WTC11 (cell line): ENCODE measurements at regions not wholly inside any gene's neighbourhood (a gene's known extent, or its start where the extent isn't known, plus 50 kb on each side); places are given as distances from the start of the nearest gene placed in this dataset.

Source experiments
- ATAC-seq: fragments of 200-7000 bp; cut with Tn5 transposase; 2 replicates; pipeline ENCODE4 v1.10.0; 2021; ENCODE audit warnings: mild to moderate bottlenecking, moderate library complexity
- CTCF ChIA-PET: fragments of 300-600 bp; sonication (Branson Sonifier 250); formaldehyde crosslinking; loops from one replicate; lab custom pipeline; 2021; ENCODE audit warnings: antibody characterized with exemption; lab: Charles Lee
- POLR2A ChIA-PET: fragments of 350-600 bp; sonication (Branson Sonifier 250); formaldehyde crosslinking; loops from one replicate; lab custom pipeline; 2021; ENCODE audit warnings: antibody characterized with exemption; lab: Charles Lee
- DNase-seq: peaks from one replicate; pipeline ENCODE4 v3.0.0; 2021; ENCODE audit warnings: low spot score
- H3K27ac Mint-ChIP-seq: 2 replicates; pipeline ENCODE4 v1.8.0; 2021; ENCODE audit warnings: mixed read lengths
- H3K27me3 Mint-ChIP-seq: 2 replicates; pipeline ENCODE4 v1.8.0; 2021; ENCODE audit warnings: low read depth, mild to moderate bottlenecking, moderate library complexity, mixed read lengths
- H3K36me3 Mint-ChIP-seq: 2 replicates; pipeline ENCODE4 v1.8.0; 2021; ENCODE audit warnings: mixed read lengths
- H3K4me1 Mint-ChIP-seq: 2 replicates; pipeline ENCODE4 v1.8.0; 2022; ENCODE audit warnings: mixed read lengths
- H3K4me3 Mint-ChIP-seq: 2 replicates; pipeline ENCODE4 v1.8.0; 2021; ENCODE audit warnings: mild to moderate bottlenecking, moderate library complexity, mixed read lengths
- H3K9me3 Mint-ChIP-seq: 2 replicates; pipeline ENCODE4 v1.8.0; 2021; ENCODE audit warnings: mixed read lengths
- CREM ChIP-seq: sonication (generic); formaldehyde crosslinking; IDR thresholded peaks from 2 replicates; pipeline ENCODE4 v1.8.1; 2022; ENCODE audit warnings: mild to moderate bottlenecking, missing genetic modification reagents, moderate library complexity
- ELF4 ChIP-seq: sonication (generic); formaldehyde crosslinking; IDR thresholded peaks from 2 replicates; pipeline ENCODE4 v1.8.1; 2022; ENCODE audit warnings: low read depth, mild to moderate bottlenecking, moderate library complexity, missing genetic modification reagents
- EMX1 ChIP-seq: fragments of 250-450 bp; sonication (Bioruptor Pico); IDR thresholded peaks from 2 replicates; pipeline ENCODE4 v1.8.0; 2021; ENCODE audit warnings: mild to moderate bottlenecking
- ETV6 ChIP-seq: sonication (generic); formaldehyde crosslinking; IDR thresholded peaks from 2 replicates; pipeline ENCODE4 v1.8.1; 2022; ENCODE audit warnings: mild to moderate bottlenecking, missing genetic modification reagents
- FOXJ3 ChIP-seq: sonication (generic); formaldehyde crosslinking; IDR thresholded peaks from 2 replicates; pipeline ENCODE4 v1.9.0; 2021; ENCODE audit warnings: missing genetic modification reagents, mild to moderate bottlenecking, borderline replicate concordance
- FOXP1 ChIP-seq: sonication (generic); formaldehyde crosslinking; IDR thresholded peaks from 2 replicates; pipeline ENCODE4 v1.8.0; 2022; ENCODE audit warnings: missing genetic modification reagents, mild to moderate bottlenecking, moderate library complexity, borderline replicate concordance
- GTF2I ChIP-seq: fragments of 250-450 bp; sonication (Bioruptor Pico); conservative IDR thresholded peaks from 2 replicates; pipeline ENCODE4 v1.4.0; 2021; ENCODE audit warnings: mild to moderate bottlenecking
- HMGA2 ChIP-seq: fragments of 250-450 bp; sonication (Bioruptor Pico); IDR thresholded peaks from 2 replicates; pipeline ENCODE4 v1.4.0; 2021; ENCODE audit warnings: mild to moderate bottlenecking, moderate library complexity
- NFE2L1 ChIP-seq: sonication (generic); formaldehyde crosslinking; IDR thresholded peaks from 2 replicates; pipeline ENCODE4 v1.8.1; 2023; ENCODE audit warnings: missing genetic modification reagents
- NFYB ChIP-seq: sonication (generic); formaldehyde crosslinking; conservative IDR thresholded peaks from 2 replicates; pipeline ENCODE4 v1.8.0; 2022; ENCODE audit warnings: low read depth, missing genetic modification reagents
- NR2C2 ChIP-seq: sonication (generic); formaldehyde crosslinking; IDR thresholded peaks from 2 replicates; pipeline ENCODE4 v1.8.0; 2022; ENCODE audit warnings: mild to moderate bottlenecking, missing genetic modification reagents
- SMAD4 ChIP-seq: sonication (generic); formaldehyde crosslinking; IDR thresholded peaks from 2 replicates; pipeline ENCODE4 v1.8.0; 2022; ENCODE audit warnings: mild to moderate bottlenecking, missing genetic modification reagents
- SP1 ChIP-seq: sonication (generic); formaldehyde crosslinking; conservative IDR thresholded peaks from 2 replicates; pipeline ENCODE4 v1.8.1; 2022; ENCODE audit warnings: missing genetic modification reagents
- ZNF219 ChIP-seq: sonication (generic); formaldehyde crosslinking; IDR thresholded peaks from 2 replicates; pipeline ENCODE4 v1.8.0; 2023; ENCODE audit warnings: missing genetic modification reagents, mild to moderate bottlenecking, borderline replicate concordance
- ZNF396 ChIP-seq: fragments of 250-450 bp; sonication (Bioruptor Pico); IDR thresholded peaks from 2 replicates; pipeline ENCODE4 v1.8.0; 2021; ENCODE audit warnings: mild to moderate bottlenecking, moderate library complexity, borderline replicate concordance
- ZNF416 ChIP-seq: fragments of 250-450 bp; sonication (Bioruptor Pico); IDR thresholded peaks from 2 replicates; pipeline ENCODE4 v1.9.0; 2021; ENCODE audit warnings: mild to moderate bottlenecking, inconsistent platforms
- ZNF423 ChIP-seq: fragments of 250-450 bp; sonication (Bioruptor Pico); IDR thresholded peaks from 2 replicates; pipeline ENCODE4 v2.1.2; 2022; ENCODE audit warnings: mild to moderate bottlenecking, moderate library complexity
- TF ChIP-seq, protein P1 (sequence below): fragments of 250-450 bp; sonication (Bioruptor Pico); IDR thresholded peaks from 2 replicates; pipeline ENCODE4 v1.9.0; 2021; ENCODE audit warnings: mild to moderate bottlenecking
- TF ChIP-seq, protein P2 (sequence below): sonication (generic); formaldehyde crosslinking; IDR thresholded peaks from 2 replicates; pipeline ENCODE4 v1.8.1; 2023; ENCODE audit warnings: mild to moderate bottlenecking, missing genetic modification reagents, moderate library complexity
- TF ChIP-seq, protein P3 (sequence below): sonication (generic); formaldehyde crosslinking; IDR thresholded peaks from 2 replicates; pipeline ENCODE4 v1.8.1; 2022; ENCODE audit warnings: low read depth, mild to moderate bottlenecking, moderate library complexity, missing genetic modification reagents, borderline replicate concordance
- TF ChIP-seq, protein P4 (sequence below): sonication (generic); formaldehyde crosslinking; IDR thresholded peaks from 2 replicates; pipeline ENCODE4 v1.8.1; 2022; ENCODE audit warnings: mild to moderate bottlenecking, missing genetic modification reagents, moderate library complexity, borderline replicate concordance
- TF ChIP-seq, protein P5 (sequence below): sonication (generic); formaldehyde crosslinking; IDR thresholded peaks from 2 replicates; pipeline ENCODE4 v1.8.0; 2023; ENCODE audit warnings: mild to moderate bottlenecking, missing genetic modification reagents
- TF ChIP-seq, protein P6 (sequence below): fragments of 250-450 bp; sonication (Bioruptor Pico); IDR thresholded peaks from 2 replicates; pipeline ENCODE4 v2.1.2; 2022; ENCODE audit warnings: mild to moderate bottlenecking, moderate library complexity

DNA sequence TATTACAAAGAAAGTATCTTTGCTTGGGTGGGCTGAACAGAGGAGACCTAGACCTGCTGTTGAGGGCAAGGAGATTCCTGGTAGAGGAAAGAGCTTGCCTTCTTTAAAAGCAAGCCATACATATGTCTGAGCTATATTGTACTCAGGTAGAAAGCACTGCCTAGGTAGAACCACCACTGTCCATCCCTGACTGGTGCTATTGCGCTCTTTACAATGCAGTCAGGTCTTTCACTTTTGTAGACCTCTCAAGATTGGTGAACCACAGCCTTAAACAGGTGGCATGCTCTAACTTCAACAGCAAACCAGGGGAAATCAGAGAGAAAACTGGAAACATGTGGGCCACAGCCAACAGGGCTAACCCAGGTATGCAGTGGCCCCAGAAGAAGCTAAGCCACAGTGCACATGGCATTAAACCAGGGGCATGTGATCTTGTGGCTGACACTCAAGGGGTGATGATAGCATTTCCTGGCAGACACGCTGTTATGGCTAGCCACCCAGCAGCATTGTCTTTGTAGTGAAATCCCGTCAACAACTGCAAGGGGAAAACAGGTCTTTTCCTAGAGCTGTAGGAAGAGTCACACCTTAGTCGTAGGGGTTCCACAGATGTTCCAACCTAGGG is 253.9 kb upstream of the PCSK5 start:
- no peak overlapping the region for H3K4me3 Mint-ChIP-seq
- no peak for ATAC-seq
- no peaks in the 10 kb centered on the region for H3K27me3 Mint-ChIP-seq
- no peaks in the 10 kb centered on the region for H3K36me3 Mint-ChIP-seq
- no peak for TF ChIP-seq FOXJ3 (CRISPR knock-in tag)
- no peak for TF ChIP-seq NR2C2
- no peak for TF ChIP-seq ZNF416 (CRISPR knock-in tag)
- TF ChIP-seq NFE2L1 (CRISPR knock-in tag) = no peak
- TF ChIP-seq, protein P1, sequence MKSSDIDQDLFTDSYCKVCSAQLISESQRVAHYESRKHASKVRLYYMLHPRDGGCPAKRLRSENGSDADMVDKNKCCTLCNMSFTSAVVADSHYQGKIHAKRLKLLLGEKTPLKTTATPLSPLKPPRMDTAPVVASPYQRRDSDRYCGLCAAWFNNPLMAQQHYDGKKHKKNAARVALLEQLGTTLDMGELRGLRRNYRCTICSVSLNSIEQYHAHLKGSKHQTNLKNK (CRISPR knock-in tag) = no peak
- DNase-seq = no peak
- H3K9me3 Mint-ChIP-seq = no peaks in the 10 kb centered on the region
- H3K27ac Mint-ChIP-seq = no peak overlapping the region
- peaks cover 15% of the 10 kb centered on the region for H3K4me1 Mint-ChIP-seq
- ChIA-PET POLR2A (interaction anchor here (1.0 kb wide), 1 partner anchor 9 kb away, joined by 4 read pairs; no protein-coding TSS in a partner anchor), CTCF (interaction anchor here (0.8 kb wide), 1 partner anchor 451 kb away, joined by 3 read pairs; no protein-coding TSS in a partner anchor)

DNA sequence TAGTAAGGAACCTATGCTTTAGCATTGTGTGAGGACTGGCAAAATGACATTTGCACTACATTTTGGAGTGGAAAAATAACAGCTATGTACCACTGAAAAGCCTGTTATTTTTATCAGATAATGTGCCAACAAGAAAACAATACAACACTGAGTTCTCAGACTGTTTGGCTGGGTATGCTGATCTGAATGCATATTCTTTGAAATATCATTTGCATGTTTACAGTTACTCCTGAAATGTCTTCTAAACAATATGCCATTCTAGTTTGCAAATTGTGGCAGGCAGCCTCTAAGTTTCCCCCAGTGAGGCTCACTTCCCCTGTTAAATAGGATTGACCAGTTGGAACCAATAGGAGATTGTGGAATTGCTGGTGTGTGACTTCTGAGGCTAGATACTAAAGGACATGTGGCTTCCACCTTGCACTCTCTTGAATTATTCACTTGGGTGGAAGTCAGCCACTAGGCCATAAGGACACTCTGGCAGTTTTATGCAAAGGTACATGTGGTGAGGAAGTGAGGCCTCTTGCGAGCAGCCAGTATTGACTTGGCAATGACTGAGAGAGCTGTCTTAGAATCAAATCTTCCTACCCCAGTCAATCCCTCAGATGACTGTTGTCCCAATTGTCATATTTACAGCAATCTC is 250.4 kb upstream of the PCSK5 start:
- CTCF ChIA-PET = no interaction called here
- no peaks in the 10 kb centered on the region; the same call in 1 of the 2 replicates for H3K27me3 Mint-ChIP-seq
- peaks cover 15% of the 10 kb centered on the region for H3K4me1 Mint-ChIP-seq
- H3K4me3 Mint-ChIP-seq = no peak overlapping the region
- POLR2A ChIA-PET = no interaction called here
- peak; percentile 50; the same call in 1 of the 2 replicates for ATAC-seq
- H3K9me3 Mint-ChIP-seq = no peaks in the 10 kb centered on the region
- TF ChIP-seq ZNF396 (CRISPR knock-in tag) = no peak
- TF ChIP-seq ELF4 (CRISPR knock-in tag) = no peak
- no peaks in the 10 kb centered on the region for H3K36me3 Mint-ChIP-seq
- H3K27ac Mint-ChIP-seq = no peak overlapping the region
- DNase-seq = no peak

DNA sequence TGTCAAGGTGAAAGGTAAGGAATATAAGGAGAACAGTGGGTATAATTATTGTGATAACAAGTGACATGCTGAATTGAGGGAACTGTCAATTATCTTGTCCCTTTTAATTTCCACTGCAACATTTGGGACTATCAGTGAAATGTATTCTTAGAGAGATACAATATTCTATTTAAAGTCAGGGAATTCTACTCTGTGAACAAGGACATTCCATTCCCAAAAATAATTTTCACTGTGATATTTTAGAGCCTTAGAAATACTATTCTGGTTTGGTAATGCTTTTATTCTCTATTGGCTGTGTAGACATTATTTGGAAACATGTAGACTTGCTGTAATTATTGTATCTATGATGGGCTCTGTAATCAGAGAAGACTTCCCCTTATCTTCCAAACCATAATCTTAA is 248.0 kb upstream of the PCSK5 start:
- ATAC-seq = no peak

More for the DNA sequence above, 248.0 kb upstream of the PCSK5 start:
- Mint-ChIP-seq H3K4me1 (peaks cover 15% of the 10 kb centered on the region), H3K27me3 (no peaks in the 10 kb centered on the region; the same call in 1 of the 2 replicates), H3K9me3 (no peaks in the 10 kb centered on the region), H3K4me3 (no peak overlapping the region), H3K36me3 (no peaks in the 10 kb centered on the region), H3K27ac (no peak overlapping the region)
- ChIA-PET CTCF (no interaction called here), POLR2A (no interaction called here)
- no peak for DNase-seq
- TF ChIP-seq, protein P1 (CRISPR knock-in tag) = no peak
- TF ChIP-seq CREM (CRISPR knock-in tag) (no peak), ZNF396 (CRISPR knock-in tag) (no peak), HMGA2 (no peak), EMX1 (CRISPR knock-in tag) (no peak), ZNF423 (no peak), GTF2I (CRISPR knock-in tag) (no peak), FOXP1 (CRISPR knock-in tag) (no peak), ETV6 (CRISPR knock-in tag) (no peak), ZNF219 (CRISPR knock-in tag) (no peak), SP1 (no peak), SMAD4 (CRISPR knock-in tag) (no peak), NFYB (no peak)
- TF ChIP-seq, protein P2, sequence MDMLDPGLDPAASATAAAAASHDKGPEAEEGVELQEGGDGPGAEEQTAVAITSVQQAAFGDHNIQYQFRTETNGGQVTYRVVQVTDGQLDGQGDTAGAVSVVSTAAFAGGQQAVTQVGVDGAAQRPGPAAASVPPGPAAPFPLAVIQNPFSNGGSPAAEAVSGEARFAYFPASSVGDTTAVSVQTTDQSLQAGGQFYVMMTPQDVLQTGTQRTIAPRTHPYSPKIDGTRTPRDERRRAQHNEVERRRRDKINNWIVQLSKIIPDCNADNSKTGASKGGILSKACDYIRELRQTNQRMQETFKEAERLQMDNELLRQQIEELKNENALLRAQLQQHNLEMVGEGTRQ = no peak
- TF ChIP-seq, protein P3, sequence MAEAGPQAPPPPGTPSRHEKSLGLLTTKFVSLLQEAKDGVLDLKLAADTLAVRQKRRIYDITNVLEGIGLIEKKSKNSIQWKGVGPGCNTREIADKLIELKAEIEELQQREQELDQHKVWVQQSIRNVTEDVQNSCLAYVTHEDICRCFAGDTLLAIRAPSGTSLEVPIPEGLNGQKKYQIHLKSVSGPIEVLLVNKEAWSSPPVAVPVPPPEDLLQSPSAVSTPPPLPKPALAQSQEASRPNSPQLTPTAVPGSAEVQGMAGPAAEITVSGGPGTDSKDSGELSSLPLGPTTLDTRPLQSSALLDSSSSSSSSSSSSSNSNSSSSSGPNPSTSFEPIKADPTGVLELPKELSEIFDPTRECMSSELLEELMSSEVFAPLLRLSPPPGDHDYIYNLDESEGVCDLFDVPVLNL = no peak
- TF ChIP-seq, protein P4, sequence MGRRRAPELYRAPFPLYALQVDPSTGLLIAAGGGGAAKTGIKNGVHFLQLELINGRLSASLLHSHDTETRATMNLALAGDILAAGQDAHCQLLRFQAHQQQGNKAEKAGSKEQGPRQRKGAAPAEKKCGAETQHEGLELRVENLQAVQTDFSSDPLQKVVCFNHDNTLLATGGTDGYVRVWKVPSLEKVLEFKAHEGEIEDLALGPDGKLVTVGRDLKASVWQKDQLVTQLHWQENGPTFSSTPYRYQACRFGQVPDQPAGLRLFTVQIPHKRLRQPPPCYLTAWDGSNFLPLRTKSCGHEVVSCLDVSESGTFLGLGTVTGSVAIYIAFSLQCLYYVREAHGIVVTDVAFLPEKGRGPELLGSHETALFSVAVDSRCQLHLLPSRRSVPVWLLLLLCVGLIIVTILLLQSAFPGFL = no peak
- TF ChIP-seq, protein P5, sequence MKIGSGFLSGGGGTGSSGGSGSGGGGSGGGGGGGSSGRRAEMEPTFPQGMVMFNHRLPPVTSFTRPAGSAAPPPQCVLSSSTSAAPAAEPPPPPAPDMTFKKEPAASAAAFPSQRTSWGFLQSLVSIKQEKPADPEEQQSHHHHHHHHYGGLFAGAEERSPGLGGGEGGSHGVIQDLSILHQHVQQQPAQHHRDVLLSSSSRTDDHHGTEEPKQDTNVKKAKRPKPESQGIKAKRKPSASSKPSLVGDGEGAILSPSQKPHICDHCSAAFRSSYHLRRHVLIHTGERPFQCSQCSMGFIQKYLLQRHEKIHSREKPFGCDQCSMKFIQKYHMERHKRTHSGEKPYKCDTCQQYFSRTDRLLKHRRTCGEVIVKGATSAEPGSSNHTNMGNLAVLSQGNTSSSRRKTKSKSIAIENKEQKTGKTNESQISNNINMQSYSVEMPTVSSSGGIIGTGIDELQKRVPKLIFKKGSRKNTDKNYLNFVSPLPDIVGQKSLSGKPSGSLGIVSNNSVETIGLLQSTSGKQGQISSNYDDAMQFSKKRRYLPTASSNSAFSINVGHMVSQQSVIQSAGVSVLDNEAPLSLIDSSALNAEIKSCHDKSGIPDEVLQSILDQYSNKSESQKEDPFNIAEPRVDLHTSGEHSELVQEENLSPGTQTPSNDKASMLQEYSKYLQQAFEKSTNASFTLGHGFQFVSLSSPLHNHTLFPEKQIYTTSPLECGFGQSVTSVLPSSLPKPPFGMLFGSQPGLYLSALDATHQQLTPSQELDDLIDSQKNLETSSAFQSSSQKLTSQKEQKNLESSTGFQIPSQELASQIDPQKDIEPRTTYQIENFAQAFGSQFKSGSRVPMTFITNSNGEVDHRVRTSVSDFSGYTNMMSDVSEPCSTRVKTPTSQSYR (CRISPR knock-in tag) = no peak
- TF ChIP-seq, protein P6, sequence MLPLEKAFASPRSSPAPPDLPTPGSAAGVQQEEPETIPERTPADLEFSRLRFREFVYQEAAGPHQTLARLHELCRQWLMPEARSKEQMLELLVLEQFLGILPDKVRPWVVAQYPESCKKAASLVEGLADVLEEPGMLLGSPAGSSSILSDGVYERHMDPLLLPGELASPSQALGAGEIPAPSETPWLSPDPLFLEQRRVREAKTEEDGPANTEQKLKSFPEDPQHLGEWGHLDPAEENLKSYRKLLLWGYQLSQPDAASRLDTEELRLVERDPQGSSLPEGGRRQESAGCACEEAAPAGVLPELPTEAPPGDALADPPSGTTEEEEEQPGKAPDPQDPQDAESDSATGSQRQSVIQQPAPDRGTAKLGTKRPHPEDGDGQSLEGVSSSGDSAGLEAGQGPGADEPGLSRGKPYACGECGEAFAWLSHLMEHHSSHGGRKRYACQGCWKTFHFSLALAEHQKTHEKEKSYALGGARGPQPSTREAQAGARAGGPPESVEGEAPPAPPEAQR (CRISPR knock-in tag) = no peak
- TF ChIP-seq, all 79 proteins: peak for 0
